Naive thymus-derived CD4-positive, alpha-beta T cell (primary cell): ENCODE measurements at regions not wholly inside any gene's neighbourhood (a gene's known extent, or its start where the extent isn't known, plus 50 kb on each side); places are given as distances from the start of the nearest gene placed in this dataset.

Experiments
- ATAC-seq: fragments of 150-1000 bp; cut with Tn5 transposase; 2 replicates; pipeline ENCODE4 v1.10.0; 2021; ENCODE audit warnings: mild to moderate bottlenecking, moderate library complexity
- CTCF ChIA-PET: fragments of 350-600 bp; sonication (Branson Sonifier 250); formaldehyde crosslinking; loops from one replicate; lab custom pipeline; 2021; ENCODE audit warnings: antibody characterized with exemption; lab: Charles Lee
- POLR2A ChIA-PET: fragments of 350-600 bp; sonication (Branson Sonifier 250); formaldehyde crosslinking; loops from one replicate; lab custom pipeline; 2021; ENCODE audit warnings: antibody characterized with exemption, inconsistent platforms; lab: Charles Lee
- DNase-seq, 9 donors: peaks; one replicate each; pipeline versions ENCODE4 v3.0.0 to v3.0.0-alpha.2; 2020 to 2022; ENCODE audit warnings: mixed read lengths in 1 of 9
- H3K27ac ChIP-seq: one replicate; pipeline ENCODE4 v1.7.0; 2013; ENCODE audit warnings: mild to moderate bottlenecking, low read depth, low read length, moderate library complexity
- H3K27me3 ChIP-seq, 2 donors: one replicate each; pipeline ENCODE4 v1.7.0; 2013; ENCODE audit warnings: low read length in 2 of 2, mild to moderate bottlenecking in 2 of 2, moderate library complexity in 2 of 2; ENCODE audit not compliant: control insufficient read depth in 2 of 2, insufficient read depth in 2 of 2
- H3K36me3 ChIP-seq, 3 experiments: 1 replicate in 2 of 3; 2 replicates in 1 of 3; pipeline ENCODE4 v1.7.0; 2013; ENCODE audit warnings: low read length in 3 of 3, mild to moderate bottlenecking in 3 of 3, moderate library complexity in 1 of 3; ENCODE audit not compliant: insufficient read depth in 3 of 3, control insufficient read depth in 2 of 3
- H3K4me1 ChIP-seq, 2 donors: one replicate each; pipeline ENCODE4 v1.7.0; 2013; ENCODE audit warnings: low read length in 2 of 2, mild to moderate bottlenecking in 2 of 2, moderate library complexity in 1 of 2; ENCODE audit not compliant: control insufficient read depth in 2 of 2, insufficient read depth in 2 of 2
- H3K4me3 ChIP-seq: 2 replicates; pipeline ENCODE4 v1.7.0; 2013; ENCODE audit warnings: mild to moderate bottlenecking, low read length
- H3K9me3 ChIP-seq, 3 experiments: 1 replicate in 2 of 3; 2 replicates in 1 of 3; pipeline ENCODE4 v1.7.0; 2013; ENCODE audit warnings: low read length in 3 of 3; ENCODE audit not compliant: control insufficient read depth in 2 of 3
- H3K27ac Mint-ChIP-seq, 9 donors: one replicate each; pipeline ENCODE4 v1.8.0; 2020 to 2022; ENCODE audit warnings: mixed read lengths in 9 of 9, mild to moderate bottlenecking in 8 of 9, moderate library complexity in 5 of 9, inconsistent platforms in 2 of 9
- H3K27me3 Mint-ChIP-seq, 5 donors: one replicate each; pipeline ENCODE4 v1.8.0; 2021 to 2022; ENCODE audit warnings: mixed read lengths in 5 of 5, mild to moderate bottlenecking in 1 of 5
- H3K36me3 Mint-ChIP-seq, 5 donors: one replicate each; pipeline ENCODE4 v1.8.0; 2020 to 2022; ENCODE audit warnings: mixed read lengths in 5 of 5, mild to moderate bottlenecking in 3 of 5, inconsistent platforms in 1 of 5
- H3K4me1 Mint-ChIP-seq, 7 donors: one replicate each; pipeline ENCODE4 v1.8.0; 2020 to 2022; ENCODE audit warnings: mixed read lengths in 7 of 7, mild to moderate bottlenecking in 3 of 7, inconsistent platforms in 1 of 7
- H3K4me3 Mint-ChIP-seq, 10 donors: one replicate each; pipeline ENCODE4 v1.8.0; 2020 to 2022; ENCODE audit warnings: mild to moderate bottlenecking in 10 of 10, mixed read lengths in 10 of 10, moderate library complexity in 6 of 10, inconsistent platforms in 2 of 10
- H3K9me3 Mint-ChIP-seq, 11 donors: one replicate each; pipeline ENCODE4 v1.8.0; 2020 to 2022; ENCODE audit warnings: mixed read lengths in 11 of 11, mild to moderate bottlenecking in 4 of 11, inconsistent platforms in 1 of 11, moderate library complexity in 1 of 11
- intact Hi-C, 2 donors: fragments of 100-400 bp; cut with micrococcal nuclease; formaldehyde crosslinking; loops; one replicate each; pipeline ENCODE4 v1.15.1; 2023

GRCh38 chr17:71361656-71362450, 759.0 kb upstream of the SOX9 start:
- Histone ChIP-seq H3K27me3 (no peaks in the 10 kb centered on the region), H3K4me3 (no peak overlapping the region), H3K27ac (no peak overlapping the region), H3K4me1 (no peaks in the 10 kb centered on the region), H3K36me3 (no peaks in the 10 kb centered on the region), H3K9me3 (no peaks in the 10 kb centered on the region)
- CTCF ChIA-PET, result no interaction called here
- H3K27ac Mint-ChIP-seq, result no peak overlapping the region
- peaks cover 0 to 9% (median 0%) of the 10 kb centered on the region in 5 donors for H3K27me3 Mint-ChIP-seq
- H3K36me3 Mint-ChIP-seq, result peaks cover 0 to 4% (median 0%) of the 10 kb centered on the region in 5 donors
- H3K4me1 Mint-ChIP-seq, result no peaks in the 10 kb centered on the region
- POLR2A ChIA-PET, result no interaction called here
- DNase-seq, result no peak
- H3K9me3 Mint-ChIP-seq, result peaks cover 5 to 49% (median 16%) of the 10 kb centered on the region in 11 donors
- H3K4me3 Mint-ChIP-seq, result no peak overlapping the region
- intact Hi-C loops, result no loop called here
- no peak for ATAC-seq

- H3K36me3 ChIP-seq, result no peaks in the 10 kb centered on the region
- no peak for ATAC-seq
- Mint-ChIP-seq H3K4me1 (no peaks in the 10 kb centered on the region), H3K27me3 (peaks cover 0 to 9% (median 0%) of the 10 kb centered on the region in 5 donors), H3K4me3 (no peak overlapping the region), H3K9me3 (peaks cover 4 to 38% (median 15%) of the 10 kb centered on the region in 11 donors), H3K27ac (no peak overlapping the region), H3K36me3 (no peaks in the 10 kb centered on the region)
- intact Hi-C loops, result no loop called here
- H3K27ac ChIP-seq, result no peak overlapping the region
- H3K9me3 ChIP-seq, result no peaks in the 10 kb centered on the region
- ChIA-PET POLR2A (interaction anchor here (0.6 kb wide), 1 partner anchor 138 kb away, joined by 3 read pairs; no protein-coding TSS in a partner anchor), CTCF (no interaction called here)
- H3K27me3 ChIP-seq, result no peaks in the 10 kb centered on the region
- no peak for DNase-seq
- H3K4me1 ChIP-seq, result no peaks in the 10 kb centered on the region
- H3K4me3 ChIP-seq, result no peak overlapping the region
Observed at GRCh38 chr17:71363661-71364060, 757.2 kb upstream of the SOX9 start.

- Mint-ChIP-seq H3K27ac (no peak overlapping the region), H3K4me3 (no peak overlapping the region), H3K9me3 (peaks cover 0 to 11% (median 5%) of the 10 kb centered on the region in 11 donors), H3K4me1 (no peaks in the 10 kb centered on the region), H3K27me3 (no peaks in the 10 kb centered on the region), H3K36me3 (no peaks in the 10 kb centered on the region)
- POLR2A ChIA-PET, result no interaction called here
- Histone ChIP-seq H3K27ac (no peak overlapping the region), H3K9me3 (no peaks in the 10 kb centered on the region), H3K27me3 (no peaks in the 10 kb centered on the region), H3K36me3 (no peaks in the 10 kb centered on the region), H3K4me3 (no peak overlapping the region), H3K4me1 (no peaks in the 10 kb centered on the region)
- ATAC-seq, result no peak
- no peak for DNase-seq
- CTCF ChIA-PET, result no interaction called here
- intact Hi-C loops, result no loop called here
Observed at GRCh38 chr17:71371809-71372208, 749.0 kb upstream of the SOX9 start.

- no peak for ATAC-seq
- POLR2A ChIA-PET, result no interaction called here
- Histone ChIP-seq H3K36me3 (no peaks in the 10 kb centered on the region), H3K4me3 (no peak overlapping the region), H3K27me3 (no peaks in the 10 kb centered on the region), H3K4me1 (no peaks in the 10 kb centered on the region), H3K9me3 (no peaks in the 10 kb centered on the region), H3K27ac (no peak overlapping the region)
- no peak overlapping the region for H3K27ac Mint-ChIP-seq
- peaks cover 0 to 16% (median 7%) of the 10 kb centered on the region in 11 donors for H3K9me3 Mint-ChIP-seq
- H3K4me3 Mint-ChIP-seq, result no peak overlapping the region
- no peaks in the 10 kb centered on the region for H3K36me3 Mint-ChIP-seq
- CTCF ChIA-PET, result no interaction called here
- no peaks in the 10 kb centered on the region for H3K4me1 Mint-ChIP-seq
- no peaks in the 10 kb centered on the region for H3K27me3 Mint-ChIP-seq
- DNase-seq, result no peak
- intact Hi-C loops, result no loop called here
Observed at GRCh38 chr17:71375948-71376347, 744.9 kb upstream of the SOX9 start.

- intact Hi-C loops, result no loop called here
- no peaks in the 10 kb centered on the region for H3K27me3 ChIP-seq
- no peak overlapping the region for H3K4me3 ChIP-seq
- no peaks in the 10 kb centered on the region for H3K4me1 Mint-ChIP-seq
- H3K4me1 ChIP-seq, result no peaks in the 10 kb centered on the region
- H3K27ac Mint-ChIP-seq, result no peak overlapping the region
- ChIA-PET POLR2A (no interaction called here), CTCF (no interaction called here)
- ATAC-seq (no peak), DNase-seq (no peak)
- no peak overlapping the region for H3K27ac ChIP-seq
- no peak overlapping the region for H3K4me3 Mint-ChIP-seq
- H3K27me3 Mint-ChIP-seq, result no peaks in the 10 kb centered on the region
- no peaks in the 10 kb centered on the region for H3K9me3 ChIP-seq
- no peaks in the 10 kb centered on the region for H3K36me3 ChIP-seq
- no peaks in the 10 kb centered on the region for H3K36me3 Mint-ChIP-seq
- H3K9me3 Mint-ChIP-seq, result peaks cover 0 to 13% (median 7%) of the 10 kb centered on the region in 11 donors
Observed at GRCh38 chr17:71376933-71377332, 743.9 kb upstream of the SOX9 start.

- no peaks in the 10 kb centered on the region for H3K36me3 Mint-ChIP-seq
Observed at GRCh38 chr17:71378036-71378435, 742.8 kb upstream of the SOX9 start.

GRCh38 chr17:71378741-71379140, 742.1 kb upstream of the SOX9 start:
- ChIA-PET CTCF (no interaction called here), POLR2A (no interaction called here)
- Histone ChIP-seq H3K4me1 (no peaks in the 10 kb centered on the region), H3K9me3 (no peaks in the 10 kb centered on the region), H3K27me3 (no peaks in the 10 kb centered on the region), H3K4me3 (no peak overlapping the region), H3K36me3 (no peaks in the 10 kb centered on the region), H3K27ac (no peak overlapping the region)
- no peaks in the 10 kb centered on the region for H3K27me3 Mint-ChIP-seq
- intact Hi-C loops, result no loop called here
- H3K4me3 Mint-ChIP-seq, result no peak overlapping the region
- ATAC-seq (no peak), DNase-seq (no peak)
- peaks cover 0 to 8% (median 5%) of the 10 kb centered on the region in 11 donors for H3K9me3 Mint-ChIP-seq
- no peak overlapping the region for H3K27ac Mint-ChIP-seq
- no peaks in the 10 kb centered on the region for H3K4me1 Mint-ChIP-seq
- no peaks in the 10 kb centered on the region for H3K36me3 Mint-ChIP-seq

More at GRCh38 chr17:71378036-71378435, 742.8 kb upstream of the SOX9 start:
- Mint-ChIP-seq H3K9me3 (peaks cover 0 to 11% (median 5%) of the 10 kb centered on the region in 11 donors), H3K4me3 (no peak overlapping the region), H3K27me3 (no peaks in the 10 kb centered on the region), H3K4me1 (no peaks in the 10 kb centered on the region), H3K27ac (no peak overlapping the region)
- DNase-seq (no peak), ATAC-seq (no peak)
- Histone ChIP-seq H3K27ac (no peak overlapping the region), H3K9me3 (no peaks in the 10 kb centered on the region), H3K4me3 (no peak overlapping the region), H3K4me1 (no peaks in the 10 kb centered on the region), H3K27me3 (no peaks in the 10 kb centered on the region), H3K36me3 (no peaks in the 10 kb centered on the region)
- ChIA-PET CTCF (no interaction called here), POLR2A (no interaction called here)
- intact Hi-C loops, result no loop called here
